Endodermal cell (in vitro differentiated cells): ENCODE measurements at regions not wholly inside any gene's neighbourhood (a gene's known extent, or its start where the extent isn't known, plus 50 kb on each side); places are given as distances from the start of the nearest gene placed in this dataset.

ENCODE experiments used
- DNase-seq: peaks from one replicate; pipeline ENCODE4 v3.0.0-alpha.2; 2017
- H3K27ac ChIP-seq: 2 replicates; pipeline ENCODE4 v1.5.1; 2013; ENCODE audit warnings: mild to moderate bottlenecking, low read depth, low read length, moderate library complexity
- H3K27me3 ChIP-seq: 2 replicates; pipeline ENCODE4 v1.6.1; 2013; ENCODE audit warnings: mild to moderate bottlenecking, low read length, moderate library complexity; ENCODE audit not compliant: insufficient read depth, control insufficient read depth, poor library complexity, severe bottlenecking
- H3K36me3 ChIP-seq: 2 replicates; pipeline ENCODE4 v1.7.0; 2013; ENCODE audit warnings: mild to moderate bottlenecking, low read length, moderate library complexity; ENCODE audit not compliant: control insufficient read depth, insufficient read depth
- H3K4me1 ChIP-seq: one replicate; pipeline ENCODE4 v1.7.0; 2013; ENCODE audit warnings: low read length; ENCODE audit not compliant: control insufficient read depth, insufficient read depth
- H3K4me3 ChIP-seq: 2 replicates; pipeline ENCODE4 v1.5.1; 2013; ENCODE audit warnings: mild to moderate bottlenecking, low read length, moderate library complexity
- H3K9ac ChIP-seq: 2 replicates; pipeline ENCODE4 v1.6.1; 2013; ENCODE audit warnings: mild to moderate bottlenecking, low read length, moderate library complexity; ENCODE audit not compliant: poor library complexity, severe bottlenecking; ENCODE audit errors: extremely low read depth
- H3K9me3 ChIP-seq: 2 replicates; pipeline ENCODE4 v1.6.1; 2013; ENCODE audit warnings: mild to moderate bottlenecking, low read length, moderate library complexity; ENCODE audit not compliant: control insufficient read depth
- H3K27ac Mint-ChIP-seq: 2 replicates; pipeline ENCODE4 v1.8.0; 2020; ENCODE audit warnings: mixed read lengths
- H3K27me3 Mint-ChIP-seq: 2 replicates; pipeline ENCODE4 v1.8.0; 2021; ENCODE audit warnings: mild to moderate bottlenecking, mixed read lengths; ENCODE audit not compliant: insufficient read depth
- H3K36me3 Mint-ChIP-seq: 2 replicates; pipeline ENCODE4 v1.8.0; 2020; ENCODE audit warnings: low read depth, mixed read lengths
- H3K4me1 Mint-ChIP-seq: 2 replicates; pipeline ENCODE4 v1.8.0; 2020; ENCODE audit warnings: mixed read lengths
- H3K4me3 Mint-ChIP-seq: 2 replicates; pipeline ENCODE4 v1.8.0; 2020; ENCODE audit warnings: mild to moderate bottlenecking, moderate library complexity, mixed read lengths
- H3K9me3 Mint-ChIP-seq: 2 replicates; pipeline ENCODE4 v1.8.0; 2020; ENCODE audit warnings: mild to moderate bottlenecking, mixed read lengths
- CTCF ChIP-seq: fragments of 200-600 bp; sonication (generic); conservative IDR thresholded peaks from 2 replicates; pipeline ENCODE4 v1.5.0; 2021; ENCODE audit warnings: antibody characterized with exemption, mild to moderate bottlenecking
- WGBS, 2 experiments: methylation state at CpG; one replicate each; pipeline versions ENCODE4 v1.1.5 to v1.1.7; 2013; ENCODE audit warnings: missing lambda C conversion rate in 2 of 2, mixed read lengths in 1 of 2; ENCODE audit not compliant: insufficient coverage in 1 of 2, insufficient read length in 1 of 2; 5-methylcytosine and 5-hydroxymethylcytosine counted together

GRCh38 chr2:122172812-122173211 is 417.4 kb downstream of the TSN start:
- H3K9me3 Mint-ChIP-seq, result no peaks in the 10 kb centered on the region
- no peak overlapping the region for H3K4me3 Mint-ChIP-seq
- TF ChIP-seq CTCF, result no peak
- H3K4me3 ChIP-seq, result no peak overlapping the region
- DNase-seq, result no peak
- peaks cover 10% of the 10 kb centered on the region for H3K4me1 Mint-ChIP-seq
- no peak overlapping the region for H3K27ac Mint-ChIP-seq
- WGBS, 2 experiments, result 100% methylated on average over 2 of the region's 2 CpGs; no CpG with 5 or more reads in 1 of the 2 experiments
- no peak overlapping the region for H3K27ac ChIP-seq
- no peak overlapping the region for H3K9ac ChIP-seq
- H3K9me3 ChIP-seq, result no peaks in the 10 kb centered on the region
- H3K36me3 ChIP-seq, result no peaks in the 10 kb centered on the region
- no peaks in the 10 kb centered on the region for H3K36me3 Mint-ChIP-seq
- H3K4me1 ChIP-seq, result no peaks in the 10 kb centered on the region
- H3K27me3 ChIP-seq, result no peaks in the 10 kb centered on the region
- peaks cover 5% of the 10 kb centered on the region for H3K27me3 Mint-ChIP-seq

- no peaks in the 10 kb centered on the region for H3K9me3 ChIP-seq
- Mint-ChIP-seq H3K36me3 (no peaks in the 10 kb centered on the region), H3K4me1 (peaks cover 10% of the 10 kb centered on the region), H3K27ac (no peak overlapping the region), H3K9me3 (no peaks in the 10 kb centered on the region), H3K27me3 (peaks cover 6% of the 10 kb centered on the region), H3K4me3 (no peak overlapping the region)
- no peaks in the 10 kb centered on the region for H3K27me3 ChIP-seq
- H3K9ac ChIP-seq, result no peak overlapping the region
- no peak overlapping the region for H3K4me3 ChIP-seq
- no peak overlapping the region for H3K27ac ChIP-seq
- H3K36me3 ChIP-seq, result no peaks in the 10 kb centered on the region
- H3K4me1 ChIP-seq, result no peaks in the 10 kb centered on the region
- TF ChIP-seq CTCF, result no peak
- no peak for DNase-seq
- 72 to 90% methylated on average over 2 to 6 of the region's 6 CpGs for WGBS, 2 experiments
These were observed 418.6 kb downstream of the TSN start for GRCh38 chr2:122174061-122174460.

- Histone ChIP-seq H3K27me3 (no peaks in the 10 kb centered on the region), H3K4me1 (no peaks in the 10 kb centered on the region), H3K36me3 (no peaks in the 10 kb centered on the region), H3K4me3 (no peak overlapping the region), H3K9ac (no peak overlapping the region), H3K9me3 (peaks cover 19% of the 10 kb centered on the region), H3K27ac (no peak overlapping the region)
- Mint-ChIP-seq H3K9me3 (peaks cover 4% of the 10 kb centered on the region), H3K36me3 (no peaks in the 10 kb centered on the region), H3K4me1 (no peaks in the 10 kb centered on the region), H3K4me3 (no peak overlapping the region), H3K27ac (no peak overlapping the region), H3K27me3 (peaks cover 4% of the 10 kb centered on the region)
- WGBS, 2 experiments, result 91 to 100% methylated on average over 2 to 6 of the region's 6 CpGs
- no peak for TF ChIP-seq CTCF
- DNase-seq, result no peak
These were observed 424.2 kb downstream of the TSN start for GRCh38 chr2:122179492-122180165.
